ENCODE measurements at regions not wholly inside any gene's neighbourhood (a gene's known extent, or its start where the extent isn't known, plus 50 kb on each side); places are given as distances from the start of the nearest gene placed in this dataset.

DNA sequence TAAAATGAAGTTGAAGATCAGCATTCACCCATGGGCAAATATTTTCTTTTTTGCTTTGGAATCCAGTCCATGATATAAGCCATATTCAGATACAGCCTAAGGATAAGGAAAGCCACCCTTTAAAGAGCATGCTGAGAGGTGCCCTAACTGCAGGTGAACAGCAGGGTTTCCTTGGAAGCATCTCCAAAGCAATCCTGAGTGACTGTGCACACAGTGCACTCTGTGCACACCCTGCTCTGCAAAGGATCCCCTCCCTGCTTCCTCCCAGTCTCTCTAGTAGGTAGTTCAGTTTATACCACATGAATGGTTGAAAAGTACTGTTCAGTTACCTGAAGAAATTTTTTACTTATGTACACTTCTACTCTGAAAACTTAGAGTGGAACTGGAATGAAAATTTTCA, 491.4 kb downstream of the RASEF start:
- TF ChIP-seq, protein P1, sequence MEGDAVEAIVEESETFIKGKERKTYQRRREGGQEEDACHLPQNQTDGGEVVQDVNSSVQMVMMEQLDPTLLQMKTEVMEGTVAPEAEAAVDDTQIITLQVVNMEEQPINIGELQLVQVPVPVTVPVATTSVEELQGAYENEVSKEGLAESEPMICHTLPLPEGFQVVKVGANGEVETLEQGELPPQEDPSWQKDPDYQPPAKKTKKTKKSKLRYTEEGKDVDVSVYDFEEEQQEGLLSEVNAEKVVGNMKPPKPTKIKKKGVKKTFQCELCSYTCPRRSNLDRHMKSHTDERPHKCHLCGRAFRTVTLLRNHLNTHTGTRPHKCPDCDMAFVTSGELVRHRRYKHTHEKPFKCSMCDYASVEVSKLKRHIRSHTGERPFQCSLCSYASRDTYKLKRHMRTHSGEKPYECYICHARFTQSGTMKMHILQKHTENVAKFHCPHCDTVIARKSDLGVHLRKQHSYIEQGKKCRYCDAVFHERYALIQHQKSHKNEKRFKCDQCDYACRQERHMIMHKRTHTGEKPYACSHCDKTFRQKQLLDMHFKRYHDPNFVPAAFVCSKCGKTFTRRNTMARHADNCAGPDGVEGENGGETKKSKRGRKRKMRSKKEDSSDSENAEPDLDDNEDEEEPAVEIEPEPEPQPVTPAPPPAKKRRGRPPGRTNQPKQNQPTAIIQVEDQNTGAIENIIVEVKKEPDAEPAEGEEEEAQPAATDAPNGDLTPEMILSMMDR (IDR thresholded peaks at IDR 0.05), result no peak

DNA sequence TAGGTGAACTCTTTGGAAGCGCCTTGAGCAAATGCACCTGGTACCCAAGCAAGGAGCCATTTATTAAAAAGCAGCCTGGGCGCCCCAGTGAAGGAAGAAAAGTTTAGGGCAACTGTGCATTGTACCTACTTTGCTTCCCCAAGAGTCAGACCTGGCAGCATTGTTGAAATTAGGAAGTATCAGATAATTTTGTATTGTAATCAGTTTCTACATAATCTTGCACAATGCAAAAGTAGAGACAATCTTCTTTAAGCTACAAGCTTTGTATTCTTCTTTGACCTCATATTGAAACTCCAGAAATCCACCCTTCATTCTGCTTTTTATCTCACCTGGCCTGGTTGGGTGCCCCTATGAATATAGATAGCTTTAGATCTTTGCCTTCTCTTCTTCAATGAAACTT, 490.8 kb downstream of the RASEF start:
- TF ChIP-seq, protein P1 (IDR thresholded peaks at IDR 0.05), result no peak

DNA sequence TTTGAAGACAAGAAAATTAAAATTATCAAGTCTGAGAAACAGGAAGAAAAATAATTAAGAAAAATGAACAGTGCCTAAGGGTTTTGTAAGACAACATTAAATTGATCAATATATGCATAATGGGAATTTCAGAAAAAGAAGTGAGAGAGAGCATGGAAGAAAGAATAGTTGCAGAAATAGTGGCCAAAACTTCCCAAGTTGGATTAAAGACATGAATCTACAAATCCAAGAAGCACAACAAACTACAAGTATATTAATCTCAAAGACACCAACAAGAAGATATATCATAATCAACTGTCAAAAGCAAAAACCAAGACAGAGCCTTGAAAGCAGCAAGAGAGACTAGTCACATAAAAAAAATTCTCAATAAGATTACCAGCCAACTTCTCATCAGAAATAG, 488.0 kb downstream of the RASEF start:
- TF ChIP-seq, protein P1 (IDR thresholded peaks at IDR 0.05), result no peak

DNA sequence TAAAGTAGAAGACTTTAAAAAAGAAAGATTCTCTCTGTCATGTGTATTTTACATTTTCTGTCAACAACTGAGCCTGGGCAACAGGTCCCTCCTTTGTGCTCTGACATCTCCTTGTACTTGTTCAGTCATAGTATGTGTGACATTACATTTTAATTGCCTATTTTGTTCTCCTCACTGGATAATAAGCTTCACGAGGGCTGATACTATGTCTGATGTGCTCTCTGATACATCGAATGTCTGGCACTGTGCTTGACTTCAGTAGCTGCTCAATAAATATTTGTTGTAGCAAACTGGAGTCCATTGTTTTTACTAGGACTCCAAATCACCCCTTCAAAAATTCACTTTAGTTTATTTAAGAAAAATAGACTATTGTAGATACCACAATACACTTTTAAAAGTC, 482.0 kb downstream of the RASEF start:
- TF ChIP-seq, protein P1 (IDR thresholded peaks at IDR 0.05), result no peak

DNA sequence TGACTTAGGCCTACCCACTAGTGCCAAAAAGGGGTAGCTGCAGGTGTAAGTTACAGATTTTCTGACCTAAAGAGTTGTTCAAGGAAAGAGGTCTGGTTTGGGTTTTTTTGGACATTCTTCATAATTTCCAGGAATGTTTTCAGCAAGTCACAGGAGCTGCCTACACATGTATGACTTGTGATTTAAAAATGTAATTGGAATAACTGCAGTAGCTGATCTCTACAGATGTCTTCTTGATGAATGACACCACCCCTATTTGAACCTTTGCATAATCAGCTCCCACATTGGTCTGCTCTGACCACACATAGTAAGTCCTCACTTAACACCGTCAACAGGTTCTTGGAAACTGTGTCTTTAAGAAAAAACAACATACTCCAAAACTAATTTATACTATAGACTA, 481.4 kb downstream of the RASEF start:
- TF ChIP-seq, protein P1 (IDR thresholded peaks at IDR 0.05), result no peak

DNA sequence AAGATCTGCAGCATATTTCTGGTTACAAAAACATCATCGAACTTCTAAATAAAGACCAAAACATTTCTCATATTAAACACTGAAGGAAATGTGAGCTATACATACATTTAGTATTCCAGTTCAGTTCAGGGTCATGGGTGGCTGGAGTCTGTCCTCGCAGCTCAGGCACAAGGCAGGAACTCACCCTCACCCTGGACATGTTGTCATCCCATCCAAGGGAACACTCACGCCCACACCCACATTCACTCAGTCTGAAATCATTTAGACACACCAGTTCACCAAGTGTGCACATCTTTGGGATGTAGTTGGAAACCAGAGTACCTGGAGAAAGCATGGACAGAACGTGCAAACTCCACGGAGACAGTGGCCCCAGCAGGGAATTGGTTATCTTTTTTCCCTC, 481.0 kb downstream of the RASEF start:
- TF ChIP-seq, protein P1 (IDR thresholded peaks at IDR 0.05), result no peak

DNA sequence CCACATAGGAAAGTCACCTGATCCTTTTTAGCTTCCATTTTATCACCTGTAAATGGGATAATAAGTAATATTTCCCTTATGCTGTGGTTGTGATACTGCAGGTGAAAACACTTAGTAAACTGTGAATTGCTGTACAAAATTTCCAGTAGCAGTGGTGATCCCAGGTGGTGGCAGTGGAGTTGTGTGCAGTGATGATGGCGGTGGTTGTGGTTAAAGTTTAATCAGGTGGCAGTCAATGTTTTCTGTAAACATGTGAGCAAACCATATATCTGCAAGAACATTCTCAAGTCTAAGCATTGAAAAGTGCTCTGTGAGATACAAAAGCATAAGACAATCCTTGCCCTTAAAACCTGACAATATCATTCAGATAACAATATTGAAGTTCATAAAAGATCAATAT, 480.2 kb downstream of the RASEF start:
- TF ChIP-seq, protein P1 (IDR thresholded peaks at IDR 0.05), result no peak

DNA sequence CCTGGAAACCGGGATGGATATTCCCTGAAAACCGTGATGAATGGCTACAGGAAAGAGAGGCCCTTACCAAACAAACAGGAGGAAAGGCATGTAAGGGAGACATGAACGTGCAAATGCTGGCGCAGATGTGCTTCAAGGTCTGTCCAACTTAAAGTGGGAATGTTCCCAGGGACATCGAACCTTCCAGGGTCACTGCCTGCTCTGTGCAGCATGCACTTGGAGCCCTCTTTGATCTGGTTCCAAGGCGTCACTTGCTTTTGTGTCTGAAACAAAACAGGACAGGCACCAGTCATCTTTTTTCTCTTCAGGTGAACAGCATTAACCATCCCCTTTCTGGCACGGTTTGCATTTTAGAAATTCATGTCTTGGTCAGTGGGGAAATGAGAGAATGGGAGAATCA, 479.4 kb downstream of the RASEF start:
- TF ChIP-seq, protein P1 (IDR thresholded peaks at IDR 0.05), result no peak
